Endothelial cell (in vitro differentiated cells): ENCODE measurements at regions not wholly inside any gene's neighbourhood (a gene's known extent, or its start where the extent isn't known, plus 50 kb on each side); places are given as distances from the start of the nearest gene placed in this dataset.
A peak's percentile ranks its signal among the peaks of the same experiment; 100 is the strongest.

Source experiments
- DNase-seq: peaks from one replicate; pipeline ENCODE4 v3.0.0; 2021; ENCODE audit warnings: low spot score
- H3K27ac Mint-ChIP-seq: one replicate; pipeline ENCODE4 v1.8.0; 2021; ENCODE audit warnings: mixed read lengths, inconsistent platforms; ENCODE audit not compliant: unreplicated experiment
- H3K27me3 Mint-ChIP-seq: one replicate; pipeline ENCODE4 v1.8.0; 2021; ENCODE audit warnings: mild to moderate bottlenecking, moderate library complexity, mixed read lengths, inconsistent platforms; ENCODE audit not compliant: unreplicated experiment
- H3K36me3 Mint-ChIP-seq: one replicate; pipeline ENCODE4 v1.8.0; 2021; ENCODE audit warnings: mild to moderate bottlenecking, low read depth, mixed read lengths, inconsistent platforms; ENCODE audit not compliant: unreplicated experiment
- H3K4me1 Mint-ChIP-seq: one replicate; pipeline ENCODE4 v1.8.0; 2021; ENCODE audit warnings: mild to moderate bottlenecking, mixed read lengths, inconsistent platforms; ENCODE audit not compliant: unreplicated experiment
- H3K4me3 Mint-ChIP-seq: one replicate; pipeline ENCODE4 v1.8.0; 2021; ENCODE audit warnings: mild to moderate bottlenecking, mixed read lengths, inconsistent platforms; ENCODE audit not compliant: unreplicated experiment
- H3K9me3 Mint-ChIP-seq: one replicate; pipeline ENCODE4 v1.8.0; 2021; ENCODE audit warnings: mixed read lengths, inconsistent platforms; ENCODE audit not compliant: unreplicated experiment
- TF ChIP-seq, protein P1 (sequence below): fragments of 200-600 bp; sonication (generic); IDR thresholded peaks from one replicate; pipeline ENCODE4 v1.5.0; 2021; ENCODE audit warnings: antibody characterized with exemption; ENCODE audit not compliant: unreplicated experiment

DNA sequence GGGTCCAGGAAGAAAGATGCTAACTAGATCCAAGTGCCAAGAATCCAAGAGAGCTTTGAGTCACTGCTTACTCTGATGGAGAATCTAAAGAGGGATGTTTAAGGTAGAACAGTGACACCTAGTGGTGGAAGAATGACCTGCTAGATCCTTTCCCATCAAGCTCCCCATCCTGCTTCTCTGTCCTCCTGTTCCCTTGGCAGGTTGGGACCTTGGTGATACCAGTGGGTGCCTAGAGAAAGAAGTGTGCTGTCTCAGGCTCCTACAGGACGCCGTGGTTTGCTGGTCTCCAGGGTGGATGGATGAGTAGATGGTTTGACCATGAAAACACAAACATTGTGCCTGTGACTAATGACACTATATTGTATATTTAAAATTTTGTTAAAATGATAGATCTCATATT is 383.7 kb downstream of the TMEM135 start:
- TF ChIP-seq, protein P1, sequence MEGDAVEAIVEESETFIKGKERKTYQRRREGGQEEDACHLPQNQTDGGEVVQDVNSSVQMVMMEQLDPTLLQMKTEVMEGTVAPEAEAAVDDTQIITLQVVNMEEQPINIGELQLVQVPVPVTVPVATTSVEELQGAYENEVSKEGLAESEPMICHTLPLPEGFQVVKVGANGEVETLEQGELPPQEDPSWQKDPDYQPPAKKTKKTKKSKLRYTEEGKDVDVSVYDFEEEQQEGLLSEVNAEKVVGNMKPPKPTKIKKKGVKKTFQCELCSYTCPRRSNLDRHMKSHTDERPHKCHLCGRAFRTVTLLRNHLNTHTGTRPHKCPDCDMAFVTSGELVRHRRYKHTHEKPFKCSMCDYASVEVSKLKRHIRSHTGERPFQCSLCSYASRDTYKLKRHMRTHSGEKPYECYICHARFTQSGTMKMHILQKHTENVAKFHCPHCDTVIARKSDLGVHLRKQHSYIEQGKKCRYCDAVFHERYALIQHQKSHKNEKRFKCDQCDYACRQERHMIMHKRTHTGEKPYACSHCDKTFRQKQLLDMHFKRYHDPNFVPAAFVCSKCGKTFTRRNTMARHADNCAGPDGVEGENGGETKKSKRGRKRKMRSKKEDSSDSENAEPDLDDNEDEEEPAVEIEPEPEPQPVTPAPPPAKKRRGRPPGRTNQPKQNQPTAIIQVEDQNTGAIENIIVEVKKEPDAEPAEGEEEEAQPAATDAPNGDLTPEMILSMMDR = peak; percentile 89
- Mint-ChIP-seq H3K27ac (peak overlapping the region; percentile 57), H3K27me3 (peaks cover 5% of the 10 kb centered on the region), H3K9me3 (no peaks in the 10 kb centered on the region), H3K4me1 (peaks cover 11% of the 10 kb centered on the region), H3K36me3 (no peaks in the 10 kb centered on the region), H3K4me3 (no peak overlapping the region)
- peak; percentile 64 for DNase-seq

DNA sequence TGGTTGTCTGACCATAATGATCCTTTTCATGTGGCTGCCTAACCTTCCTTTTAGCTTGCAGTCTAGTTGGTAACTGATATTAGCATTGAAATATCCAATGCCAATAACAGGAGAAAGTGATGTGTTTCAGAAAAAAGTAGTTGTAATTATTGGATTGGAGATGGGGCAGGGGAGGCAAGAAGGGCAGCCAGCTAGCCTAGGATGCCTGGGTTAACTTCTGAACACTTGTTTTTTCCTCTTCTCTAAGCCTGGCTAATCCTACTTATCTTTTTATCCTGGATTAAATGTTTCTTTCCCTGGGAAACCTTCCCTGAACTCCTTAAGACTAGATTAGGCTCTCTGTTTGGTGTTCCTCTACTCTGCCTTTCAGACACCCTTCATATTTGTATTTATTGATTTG is 380.2 kb downstream of the TMEM135 start:
- Mint-ChIP-seq H3K4me3 (no peak overlapping the region), H3K9me3 (no peaks in the 10 kb centered on the region), H3K27ac (no peak overlapping the region), H3K36me3 (no peaks in the 10 kb centered on the region), H3K4me1 (peaks cover 11% of the 10 kb centered on the region), H3K27me3 (peaks cover 2% of the 10 kb centered on the region)
- TF ChIP-seq, protein P1 = no peak
- no peak for DNase-seq

DNA sequence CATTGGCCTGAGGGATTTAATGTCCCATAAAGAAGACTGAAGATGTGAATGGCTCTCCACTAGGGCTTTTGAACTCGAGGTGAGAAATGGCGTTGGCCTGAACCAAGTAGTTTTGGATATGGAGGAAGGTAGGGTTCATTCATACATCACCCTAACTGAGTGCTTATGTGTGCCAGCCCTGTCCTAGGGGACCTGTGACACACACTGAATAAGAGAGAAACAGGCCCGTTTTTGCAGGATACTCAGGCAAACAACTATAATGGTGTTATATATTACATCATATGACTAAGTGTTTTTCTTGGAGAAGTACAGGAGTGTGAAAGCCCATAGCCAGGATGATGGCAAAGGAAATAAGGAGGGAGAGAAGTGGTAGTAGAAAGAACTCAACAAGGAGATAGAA is 368.1 kb downstream of the TMEM135 start:
- Mint-ChIP-seq H3K4me3 (no peak overlapping the region), H3K27me3 (peaks cover 2% of the 10 kb centered on the region), H3K9me3 (no peaks in the 10 kb centered on the region), H3K36me3 (no peaks in the 10 kb centered on the region), H3K27ac (no peak overlapping the region), H3K4me1 (no peaks in the 10 kb centered on the region)
- DNase-seq = no peak
- TF ChIP-seq, protein P1 = no peak

DNA sequence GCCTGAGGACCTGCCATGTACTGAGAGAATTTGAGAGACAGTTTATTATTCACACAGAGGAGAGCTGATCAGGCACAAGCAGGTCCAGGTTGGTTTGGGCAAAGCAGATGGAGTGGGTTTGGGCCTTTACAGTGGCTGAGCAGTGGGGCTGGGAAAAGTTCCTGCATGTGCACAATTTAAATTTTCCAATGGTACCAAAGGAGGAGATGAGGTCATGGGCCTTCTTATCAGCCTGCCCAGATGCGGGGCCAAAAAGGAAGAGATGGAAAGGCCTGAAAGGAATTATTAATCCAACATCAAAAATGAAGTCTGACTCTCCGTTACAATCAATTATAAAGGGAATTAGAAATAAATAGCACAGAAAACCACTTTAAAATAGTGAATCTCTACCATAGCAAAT is 367.6 kb downstream of the TMEM135 start:
- H3K27me3 Mint-ChIP-seq = peaks cover 2% of the 10 kb centered on the region
- no peaks in the 10 kb centered on the region for H3K9me3 Mint-ChIP-seq
- no peak for DNase-seq
- no peaks in the 10 kb centered on the region for H3K4me1 Mint-ChIP-seq
- H3K4me3 Mint-ChIP-seq = no peak overlapping the region
- TF ChIP-seq, protein P1 = no peak
- no peak overlapping the region for H3K27ac Mint-ChIP-seq
- H3K36me3 Mint-ChIP-seq = no peaks in the 10 kb centered on the region

DNA sequence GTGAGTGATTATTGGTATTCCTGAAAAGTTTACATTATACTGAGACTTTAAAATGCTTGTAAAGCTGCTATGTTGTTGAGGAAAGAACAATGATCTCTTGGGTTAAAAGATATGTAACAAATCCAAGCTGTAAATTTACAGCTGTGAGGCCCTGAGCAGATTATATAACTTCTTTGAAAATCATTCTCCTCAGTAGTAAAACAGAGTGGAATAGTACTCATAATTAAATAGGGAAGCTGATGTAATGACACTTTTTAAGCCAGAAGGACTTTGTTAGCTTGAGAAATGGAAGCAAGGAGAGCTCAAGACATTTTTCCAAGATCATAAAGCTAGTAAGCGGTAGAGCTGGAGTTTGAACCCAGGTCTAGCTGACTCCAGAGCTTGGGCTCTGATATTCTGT is 363.9 kb downstream of the TMEM135 start:
- Mint-ChIP-seq H3K27me3 (peaks cover 2% of the 10 kb centered on the region), H3K9me3 (no peaks in the 10 kb centered on the region)

More for the DNA sequence above, 363.9 kb downstream of the TMEM135 start:
- no peak overlapping the region for H3K27ac Mint-ChIP-seq
- TF ChIP-seq, protein P1 = no peak
- no peak for DNase-seq
- H3K4me1 Mint-ChIP-seq = no peaks in the 10 kb centered on the region
- H3K36me3 Mint-ChIP-seq = no peaks in the 10 kb centered on the region
- H3K4me3 Mint-ChIP-seq = no peak overlapping the region
